Loucy (cell line): ENCODE measurements at regions not wholly inside any gene's neighbourhood (a gene's known extent, or its start where the extent isn't known, plus 50 kb on each side); places are given as distances from the start of the nearest gene placed in this dataset.

ENCODE experiments used
- EZH2phosphoT487 ChIP-seq: fragments of 200-600 bp; IDR thresholded peaks from 2 replicates; pipeline ENCODE4 v1.6.1; 2018; ENCODE audit warnings: antibody characterized with exemption, mild to moderate bottlenecking, moderate library complexity, borderline replicate concordance
- TF ChIP-seq, protein P1 (sequence below): fragments of 200-600 bp; sonication (generic); conservative IDR thresholded peaks from 2 replicates; pipeline ENCODE4 v1.5.1; 2014; ENCODE audit warnings: mild to moderate bottlenecking, antibody characterized with exemption, low read length

DNA sequence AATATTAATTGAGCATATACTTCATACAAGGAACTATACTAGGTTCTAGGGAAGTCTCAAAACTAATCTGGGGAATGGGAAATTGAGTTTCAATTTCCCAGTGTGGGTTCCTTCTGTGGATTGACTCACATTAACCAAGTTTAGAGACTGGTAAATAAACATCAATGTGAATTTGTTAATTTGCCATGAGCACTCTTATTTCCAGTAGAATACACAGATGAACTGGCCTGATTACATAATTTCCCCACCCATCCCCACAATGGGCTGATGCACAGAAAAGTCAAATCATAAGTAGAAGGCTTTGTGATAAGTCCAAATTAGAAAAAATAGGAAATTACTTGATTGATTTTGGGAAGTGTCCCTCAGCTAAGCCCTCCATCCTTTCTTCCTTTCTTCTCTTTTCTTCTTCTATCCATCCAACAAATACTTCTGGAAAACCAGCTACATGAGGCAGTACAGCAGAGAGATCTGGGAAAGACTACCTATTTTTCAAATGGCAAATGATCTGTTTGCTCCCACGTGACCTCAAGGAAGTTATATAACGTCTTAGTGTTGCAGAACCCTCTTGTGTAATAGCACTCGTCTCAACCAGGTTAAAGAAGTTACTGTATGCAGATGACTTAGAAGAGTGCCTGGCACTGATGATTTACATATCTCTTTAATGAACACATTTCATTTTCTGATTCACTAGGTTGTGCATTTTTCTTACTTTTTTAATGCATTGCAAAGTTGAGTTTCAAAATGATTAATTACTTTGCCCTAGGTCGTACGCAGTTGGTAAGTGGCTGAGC, 312.3 kb downstream of the SV2B start:
- TF ChIP-seq, protein P1, sequence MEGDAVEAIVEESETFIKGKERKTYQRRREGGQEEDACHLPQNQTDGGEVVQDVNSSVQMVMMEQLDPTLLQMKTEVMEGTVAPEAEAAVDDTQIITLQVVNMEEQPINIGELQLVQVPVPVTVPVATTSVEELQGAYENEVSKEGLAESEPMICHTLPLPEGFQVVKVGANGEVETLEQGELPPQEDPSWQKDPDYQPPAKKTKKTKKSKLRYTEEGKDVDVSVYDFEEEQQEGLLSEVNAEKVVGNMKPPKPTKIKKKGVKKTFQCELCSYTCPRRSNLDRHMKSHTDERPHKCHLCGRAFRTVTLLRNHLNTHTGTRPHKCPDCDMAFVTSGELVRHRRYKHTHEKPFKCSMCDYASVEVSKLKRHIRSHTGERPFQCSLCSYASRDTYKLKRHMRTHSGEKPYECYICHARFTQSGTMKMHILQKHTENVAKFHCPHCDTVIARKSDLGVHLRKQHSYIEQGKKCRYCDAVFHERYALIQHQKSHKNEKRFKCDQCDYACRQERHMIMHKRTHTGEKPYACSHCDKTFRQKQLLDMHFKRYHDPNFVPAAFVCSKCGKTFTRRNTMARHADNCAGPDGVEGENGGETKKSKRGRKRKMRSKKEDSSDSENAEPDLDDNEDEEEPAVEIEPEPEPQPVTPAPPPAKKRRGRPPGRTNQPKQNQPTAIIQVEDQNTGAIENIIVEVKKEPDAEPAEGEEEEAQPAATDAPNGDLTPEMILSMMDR: no peak
- TF ChIP-seq EZH2phosphoT487: no peak
